GM12878 (cell line): ENCODE measurements at regions not wholly inside any gene's neighbourhood (a gene's known extent, or its start where the extent isn't known, plus 50 kb on each side); places are given as distances from the start of the nearest gene placed in this dataset.

Source experiments
- ATAC-seq: fragments of 200-7000 bp; cut with Tn5 transposase; 3 replicates; pipeline ENCODE4 v1.9.1; 2020; ENCODE audit warnings: mild to moderate bottlenecking, moderate library complexity
- BruUV-seq: library from RNA; stranded (reverse); fragments of 400-500 nt; replicated peaks from 2 replicates; lab custom pipeline; 2021; lab: Mats Ljungman, UMichigan
- CTCF ChIA-PET: fragments of 300-600 bp; sonication (Branson Sonifier 250); formaldehyde crosslinking; extraction: SDS; loops from one replicate; lab custom pipeline; 2021; ENCODE audit warnings: inconsistent platforms; lab: Yijun Ruan, JAX
- POLR2A ChIA-PET: fragments of 350-600 bp; formaldehyde crosslinking; extraction: SDS; loops from one replicate; lab custom pipeline; 2021; ENCODE audit warnings: inconsistent platforms; lab: Charles Lee
- RAD21 ChIA-PET: fragments of 300-600 bp; sonication (Branson Sonifier 250); formaldehyde crosslinking; loops from one replicate; lab custom pipeline; 2023; ENCODE audit warnings: antibody characterized with exemption; ENCODE audit not compliant: unreplicated experiment; lab: Charles Lee
- SMC1A ChIA-PET: fragments of 300-600 bp; sonication (Branson Sonifier 250); formaldehyde crosslinking; loops from one replicate; lab custom pipeline; 2023; ENCODE audit not compliant: unreplicated experiment, uncharacterized antibody; lab: Charles Lee
- DNase-seq: peaks from one replicate; pipeline ENCODE4 v3.0.0-alpha.2; 2011; ENCODE audit warnings: low read depth, low spot score
- FAIRE-seq: peaks from 3 replicates; lab custom pipeline; 2011; peaks lifted over from hg19 to GRCh38; lab: Jason Lieb, UNC
- H2AFZ ChIP-seq: 2 replicates; pipeline ENCODE4 v1.6.0; 2011; ENCODE audit warnings: low read depth, low read length, control low read depth; ENCODE audit not compliant: control insufficient read depth
- H3K27ac ChIP-seq: 2 replicates; pipeline ENCODE4 v1.5.1; 2011; ENCODE audit warnings: control low read depth; ENCODE audit not compliant: control insufficient read depth, insufficient read depth
- H3K27me3 ChIP-seq, 2 experiments: replicated peaks in 1 of 2; 2 replicates each; pipeline versions ENCODE4 v1.6.0 to v1.6.1; 2011; ENCODE audit warnings: low read length in 1 of 2; ENCODE audit not compliant: control insufficient read depth in 2 of 2, insufficient read depth in 2 of 2
- H3K36me3 ChIP-seq, 2 experiments: 2 replicates each; pipeline ENCODE4 v1.5.1; 2011; ENCODE audit warnings: low read length in 1 of 2; ENCODE audit not compliant: control insufficient read depth in 2 of 2, insufficient read depth in 2 of 2
- H3K4me1 ChIP-seq: 2 replicates; pipeline ENCODE4 v1.6.1; 2011; ENCODE audit warnings: mild to moderate bottlenecking, low read length, moderate library complexity, mixed read lengths; ENCODE audit not compliant: control insufficient read depth, insufficient read depth
- H3K4me2 ChIP-seq: 2 replicates; pipeline ENCODE4 v1.6.0; 2011; ENCODE audit warnings: control low read depth; ENCODE audit not compliant: control insufficient read depth, insufficient read depth
- H3K4me3 ChIP-seq: fragments of 200-600 bp; sonication (generic); 2 replicates; pipeline ENCODE4 v1.5.1; 2016
- H3K79me2 ChIP-seq: 2 replicates; pipeline ENCODE4 v1.6.0; 2011; ENCODE audit warnings: low read length; ENCODE audit not compliant: control insufficient read depth, insufficient read depth
- H3K9ac ChIP-seq: 2 replicates; pipeline ENCODE4 v1.8.0; 2011; ENCODE audit warnings: low read length, control low read depth, mixed read lengths; ENCODE audit not compliant: control insufficient read depth, insufficient read depth
- H3K9me3 ChIP-seq: replicated peaks from 3 replicates; pipeline ENCODE4 v1.5.1; 2011; ENCODE audit warnings: mild to moderate bottlenecking, low read length; ENCODE audit not compliant: control insufficient read depth, insufficient read depth
- H4K20me1 ChIP-seq: 2 replicates; pipeline ENCODE4 v1.6.0; 2011; ENCODE audit not compliant: control insufficient read depth, insufficient read depth
- BRCA1 ChIP-seq: IDR thresholded peaks from 2 replicates; pipeline ENCODE4 v1.6.1; 2011; ENCODE audit warnings: low read depth, low read length, improper control_type of control experiment
- POLR2AphosphoS2 ChIP-seq: IDR thresholded peaks from 2 replicates; pipeline ENCODE4 v1.6.1; 2011; ENCODE audit warnings: low read depth, mild to moderate bottlenecking, low read length, improper control_type of control experiment, moderate library complexity
- SP1 ChIP-seq: IDR thresholded peaks from one replicate; pipeline ENCODE4 v1.6.1; 2011; ENCODE audit warnings: low read depth, low read length
- TAF1 ChIP-seq: IDR thresholded peaks from 2 replicates; pipeline ENCODE4 v1.6.1; 2011; ENCODE audit warnings: mild to moderate bottlenecking, low read depth, low read length, borderline replicate concordance
- ZNF217 ChIP-seq: fragments of 450-650 bp; IDR thresholded peaks from 2 replicates; pipeline ENCODE4 v1.6.1; 2017; ENCODE audit warnings: antibody characterized with exemption, mild to moderate bottlenecking
- WGBS: methylation state at CpG from one replicate; pipeline ENCODE4 v1.1.6; 2016; ENCODE audit warnings: low lambda C conversion rate; ENCODE audit not compliant: insufficient replicate concordance, insufficient coverage; ENCODE audit errors: missing lambda C conversion rate; 5-methylcytosine and 5-hydroxymethylcytosine counted together
- in situ Hi-C: fragments of 300-500 bp; cut with MboI; formaldehyde crosslinking; loops from 9 replicates; pipeline ENCODE4 v1.14.3; 2018; ENCODE audit warnings: mixed read lengths
- intact Hi-C: fragments of 100-400 bp; cut with micrococcal nuclease; formaldehyde crosslinking; loops from one replicate; pipeline ENCODE4 v1.14.2; 2022; ENCODE audit not compliant: unreplicated experiment
- TF ChIP-seq, protein P1 (sequence below): fragments of 450-650 bp; IDR thresholded peaks from 2 replicates; pipeline ENCODE4 v1.6.1; 2017; ENCODE audit warnings: antibody characterized with exemption, mild to moderate bottlenecking, moderate library complexity
- TF ChIP-seq, protein P2 (sequence below): IDR thresholded peaks from 2 replicates; pipeline ENCODE4 v1.6.1; 2011; ENCODE audit warnings: low read depth, mild to moderate bottlenecking, low read length, moderate library complexity, borderline replicate concordance; ENCODE audit errors: extremely low read depth
- TF ChIP-seq, protein P3 (sequence below): IDR thresholded peaks from 2 replicates; pipeline ENCODE4 v1.6.1; 2012; ENCODE audit warnings: low read depth, low read length, improper control_type of control experiment
- TF ChIP-seq, protein P4 (sequence below): fragments of 450-650 bp; IDR thresholded peaks from 2 replicates; pipeline ENCODE4 v1.6.1; 2016; ENCODE audit warnings: mild to moderate bottlenecking, moderate library complexity, borderline replicate concordance
- TF ChIP-seq, protein P5 (sequence below): fragments of 450-650 bp; IDR thresholded peaks from 2 replicates; pipeline ENCODE4 v1.6.1; 2017; ENCODE audit warnings: mild to moderate bottlenecking, moderate library complexity

DNA sequence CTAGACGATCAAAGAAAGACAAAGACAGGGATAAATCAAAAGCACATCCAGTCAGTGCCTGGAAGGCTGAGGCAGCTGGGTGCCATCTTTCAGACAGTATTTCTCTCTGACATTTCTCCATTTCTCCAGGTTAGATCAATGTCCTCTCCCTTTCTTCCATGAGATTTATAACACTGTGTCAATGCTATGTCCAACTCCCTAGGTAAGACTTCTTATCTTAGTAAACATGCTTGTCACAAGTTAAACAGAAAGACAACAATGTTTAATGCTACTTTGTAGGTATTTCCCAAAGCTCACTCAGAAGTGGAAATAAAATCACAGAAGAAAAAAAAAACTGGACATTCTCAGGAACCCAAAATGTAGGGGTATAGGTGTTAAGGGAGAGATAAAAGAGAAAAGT, 113.9 kb downstream of the GPR63 start (continued):
- TF ChIP-seq, protein P1, sequence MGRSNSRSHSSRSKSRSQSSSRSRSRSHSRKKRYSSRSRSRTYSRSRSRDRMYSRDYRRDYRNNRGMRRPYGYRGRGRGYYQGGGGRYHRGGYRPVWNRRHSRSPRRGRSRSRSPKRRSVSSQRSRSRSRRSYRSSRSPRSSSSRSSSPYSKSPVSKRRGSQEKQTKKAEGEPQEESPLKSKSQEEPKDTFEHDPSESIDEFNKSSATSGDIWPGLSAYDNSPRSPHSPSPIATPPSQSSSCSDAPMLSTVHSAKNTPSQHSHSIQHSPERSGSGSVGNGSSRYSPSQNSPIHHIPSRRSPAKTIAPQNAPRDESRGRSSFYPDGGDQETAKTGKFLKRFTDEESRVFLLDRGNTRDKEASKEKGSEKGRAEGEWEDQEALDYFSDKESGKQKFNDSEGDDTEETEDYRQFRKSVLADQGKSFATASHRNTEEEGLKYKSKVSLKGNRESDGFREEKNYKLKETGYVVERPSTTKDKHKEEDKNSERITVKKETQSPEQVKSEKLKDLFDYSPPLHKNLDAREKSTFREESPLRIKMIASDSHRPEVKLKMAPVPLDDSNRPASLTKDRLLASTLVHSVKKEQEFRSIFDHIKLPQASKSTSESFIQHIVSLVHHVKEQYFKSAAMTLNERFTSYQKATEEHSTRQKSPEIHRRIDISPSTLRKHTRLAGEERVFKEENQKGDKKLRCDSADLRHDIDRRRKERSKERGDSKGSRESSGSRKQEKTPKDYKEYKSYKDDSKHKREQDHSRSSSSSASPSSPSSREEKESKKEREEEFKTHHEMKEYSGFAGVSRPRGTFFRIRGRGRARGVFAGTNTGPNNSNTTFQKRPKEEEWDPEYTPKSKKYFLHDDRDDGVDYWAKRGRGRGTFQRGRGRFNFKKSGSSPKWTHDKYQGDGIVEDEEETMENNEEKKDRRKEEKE = no peak
- no peak for TF ChIP-seq ZNF217

DNA sequence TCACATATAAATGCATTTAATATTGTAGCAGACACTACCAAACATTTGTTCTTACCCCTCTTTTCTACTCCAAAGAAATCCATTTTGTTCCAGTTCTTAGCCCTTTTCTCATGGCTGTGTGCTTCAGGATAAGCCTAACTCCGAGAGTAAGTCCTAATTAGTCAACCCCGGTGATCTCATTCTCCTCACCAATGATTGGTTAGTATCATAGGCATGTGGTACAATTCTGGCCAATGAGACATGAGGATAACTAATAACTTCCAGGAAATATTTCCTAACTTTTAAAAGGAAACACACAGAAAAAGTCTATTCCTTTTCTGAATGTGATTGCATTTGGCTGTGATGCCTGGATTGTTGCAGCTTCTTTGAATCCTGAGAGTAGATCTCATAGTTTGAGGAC, 116.0 kb downstream of the GPR63 start:
- DNase-seq (no peak), ATAC-seq (no peak), FAIRE-seq (no peak)
- H3K4me1 ChIP-seq = no peaks in the 10 kb centered on the region
- no peak overlapping the region for H2AFZ ChIP-seq
- no peak overlapping the region for H3K27ac ChIP-seq
- CTCF ChIA-PET = no interaction called here
- no TSS peak for BruUV-seq
- intact Hi-C loops (loop anchor here (10.0 kb wide), 1 partner anchor 334 kb away; no protein-coding TSS in a partner anchor), in situ Hi-C loops (no loop called here)
- RAD21 ChIA-PET = no interaction called here
- no peaks in the 10 kb centered on the region for H3K9me3 ChIP-seq
- H3K79me2 ChIP-seq = no peaks in the 10 kb centered on the region
- no peaks in the 10 kb centered on the region for H3K36me3 ChIP-seq
- no peaks in the 10 kb centered on the region for H4K20me1 ChIP-seq
- no peak overlapping the region for H3K9ac ChIP-seq
- no peak overlapping the region for H3K4me2 ChIP-seq
- SMC1A ChIA-PET = no interaction called here
- WGBS = 66% methylated on average over 2 of the region's 2 CpGs
- POLR2A ChIA-PET = no interaction called here
- no peak overlapping the region for H3K4me3 ChIP-seq
- no peaks in the 10 kb centered on the region; a peak in 1 of 4 replicates for H3K27me3 ChIP-seq
- TF ChIP-seq, protein P2, sequence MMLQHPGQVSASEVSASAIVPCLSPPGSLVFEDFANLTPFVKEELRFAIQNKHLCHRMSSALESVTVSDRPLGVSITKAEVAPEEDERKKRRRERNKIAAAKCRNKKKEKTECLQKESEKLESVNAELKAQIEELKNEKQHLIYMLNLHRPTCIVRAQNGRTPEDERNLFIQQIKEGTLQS = no peak
- TF ChIP-seq, protein P3, sequence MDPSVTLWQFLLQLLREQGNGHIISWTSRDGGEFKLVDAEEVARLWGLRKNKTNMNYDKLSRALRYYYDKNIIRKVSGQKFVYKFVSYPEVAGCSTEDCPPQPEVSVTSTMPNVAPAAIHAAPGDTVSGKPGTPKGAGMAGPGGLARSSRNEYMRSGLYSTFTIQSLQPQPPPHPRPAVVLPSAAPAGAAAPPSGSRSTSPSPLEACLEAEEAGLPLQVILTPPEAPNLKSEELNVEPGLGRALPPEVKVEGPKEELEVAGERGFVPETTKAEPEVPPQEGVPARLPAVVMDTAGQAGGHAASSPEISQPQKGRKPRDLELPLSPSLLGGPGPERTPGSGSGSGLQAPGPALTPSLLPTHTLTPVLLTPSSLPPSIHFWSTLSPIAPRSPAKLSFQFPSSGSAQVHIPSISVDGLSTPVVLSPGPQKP = no peak
- no peak for TF ChIP-seq BRCA1
- no peak for TF ChIP-seq SP1
- TF ChIP-seq, protein P4, sequence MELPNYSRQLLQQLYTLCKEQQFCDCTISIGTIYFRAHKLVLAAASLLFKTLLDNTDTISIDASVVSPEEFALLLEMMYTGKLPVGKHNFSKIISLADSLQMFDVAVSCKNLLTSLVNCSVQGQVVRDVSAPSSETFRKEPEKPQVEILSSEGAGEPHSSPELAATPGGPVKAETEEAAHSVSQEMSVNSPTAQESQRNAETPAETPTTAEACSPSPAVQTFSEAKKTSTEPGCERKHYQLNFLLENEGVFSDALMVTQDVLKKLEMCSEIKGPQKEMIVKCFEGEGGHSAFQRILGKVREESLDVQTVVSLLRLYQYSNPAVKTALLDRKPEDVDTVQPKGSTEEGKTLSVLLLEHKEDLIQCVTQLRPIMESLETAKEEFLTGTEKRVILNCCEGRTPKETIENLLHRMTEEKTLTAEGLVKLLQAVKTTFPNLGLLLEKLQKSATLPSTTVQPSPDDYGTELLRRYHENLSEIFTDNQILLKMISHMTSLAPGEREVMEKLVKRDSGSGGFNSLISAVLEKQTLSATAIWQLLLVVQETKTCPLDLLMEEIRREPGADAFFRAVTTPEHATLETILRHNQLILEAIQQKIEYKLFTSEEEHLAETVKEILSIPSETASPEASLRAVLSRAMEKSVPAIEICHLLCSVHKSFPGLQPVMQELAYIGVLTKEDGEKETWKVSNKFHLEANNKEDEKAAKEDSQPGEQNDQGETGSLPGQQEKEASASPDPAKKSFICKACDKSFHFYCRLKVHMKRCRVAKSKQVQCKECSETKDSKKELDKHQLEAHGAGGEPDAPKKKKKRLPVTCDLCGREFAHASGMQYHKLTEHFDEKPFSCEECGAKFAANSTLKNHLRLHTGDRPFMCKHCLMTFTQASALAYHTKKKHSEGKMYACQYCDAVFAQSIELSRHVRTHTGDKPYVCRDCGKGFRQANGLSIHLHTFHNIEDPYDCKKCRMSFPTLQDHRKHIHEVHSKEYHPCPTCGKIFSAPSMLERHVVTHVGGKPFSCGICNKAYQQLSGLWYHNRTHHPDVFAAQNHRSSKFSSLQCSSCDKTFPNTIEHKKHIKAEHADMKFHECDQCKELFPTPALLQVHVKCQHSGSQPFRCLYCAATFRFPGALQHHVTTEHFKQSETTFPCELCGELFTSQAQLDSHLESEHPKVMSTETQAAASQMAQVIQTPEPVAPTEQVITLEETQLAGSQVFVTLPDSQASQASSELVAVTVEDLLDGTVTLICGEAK = no peak
- TF ChIP-seq POLR2AphosphoS2 = no peak
- TF ChIP-seq, protein P5, sequence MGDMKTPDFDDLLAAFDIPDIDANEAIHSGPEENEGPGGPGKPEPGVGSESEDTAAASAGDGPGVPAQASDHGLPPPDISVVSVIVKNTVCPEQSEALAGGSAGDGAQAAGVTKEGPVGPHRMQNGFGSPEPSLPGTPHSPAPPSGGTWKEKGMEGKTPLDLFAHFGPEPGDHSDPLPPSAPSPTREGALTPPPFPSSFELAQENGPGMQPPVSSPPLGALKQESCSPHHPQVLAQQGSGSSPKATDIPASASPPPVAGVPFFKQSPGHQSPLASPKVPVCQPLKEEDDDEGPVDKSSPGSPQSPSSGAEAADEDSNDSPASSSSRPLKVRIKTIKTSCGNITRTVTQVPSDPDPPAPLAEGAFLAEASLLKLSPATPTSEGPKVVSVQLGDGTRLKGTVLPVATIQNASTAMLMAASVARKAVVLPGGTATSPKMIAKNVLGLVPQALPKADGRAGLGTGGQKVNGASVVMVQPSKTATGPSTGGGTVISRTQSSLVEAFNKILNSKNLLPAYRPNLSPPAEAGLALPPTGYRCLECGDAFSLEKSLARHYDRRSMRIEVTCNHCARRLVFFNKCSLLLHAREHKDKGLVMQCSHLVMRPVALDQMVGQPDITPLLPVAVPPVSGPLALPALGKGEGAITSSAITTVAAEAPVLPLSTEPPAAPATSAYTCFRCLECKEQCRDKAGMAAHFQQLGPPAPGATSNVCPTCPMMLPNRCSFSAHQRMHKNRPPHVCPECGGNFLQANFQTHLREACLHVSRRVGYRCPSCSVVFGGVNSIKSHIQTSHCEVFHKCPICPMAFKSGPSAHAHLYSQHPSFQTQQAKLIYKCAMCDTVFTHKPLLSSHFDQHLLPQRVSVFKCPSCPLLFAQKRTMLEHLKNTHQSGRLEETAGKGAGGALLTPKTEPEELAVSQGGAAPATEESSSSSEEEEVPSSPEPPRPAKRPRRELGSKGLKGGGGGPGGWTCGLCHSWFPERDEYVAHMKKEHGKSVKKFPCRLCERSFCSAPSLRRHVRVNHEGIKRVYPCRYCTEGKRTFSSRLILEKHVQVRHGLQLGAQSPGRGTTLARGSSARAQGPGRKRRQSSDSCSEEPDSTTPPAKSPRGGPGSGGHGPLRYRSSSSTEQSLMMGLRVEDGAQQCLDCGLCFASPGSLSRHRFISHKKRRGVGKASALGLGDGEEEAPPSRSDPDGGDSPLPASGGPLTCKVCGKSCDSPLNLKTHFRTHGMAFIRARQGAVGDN = no peak
- TF ChIP-seq TAF1 = no peak
